Neutrophil (primary cell): ENCODE measurements at regions not wholly inside any gene's neighbourhood (a gene's known extent, or its start where the extent isn't known, plus 50 kb on each side); places are given as distances from the start of the nearest gene placed in this dataset.
"Not testable (repeated sequence)": the region's sequence is repeated elsewhere in the genome, so short reads cannot be mapped to it uniquely, and the experiment has no call there.

Source experiments
- H3K27ac ChIP-seq: fragments of 200-600 bp; sonication (generic); 2 replicates; pipeline ENCODE4 v1.5.1; 2016; ENCODE audit warnings: mild to moderate bottlenecking, moderate library complexity
- H3K27me3 ChIP-seq: fragments of 200-600 bp; sonication (generic); 2 replicates; pipeline ENCODE4 v1.6.0; 2016; ENCODE audit warnings: mild to moderate bottlenecking
- H3K36me3 ChIP-seq: fragments of 200-600 bp; sonication (generic); 2 replicates; pipeline ENCODE4 v1.5.1; 2017
- H3K4me1 ChIP-seq, 2 experiments: fragments of 200-600 bp in 1 of 2; sonication (generic) in 1 of 2; 1 replicate in 1 of 2; 2 replicates in 1 of 2; pipeline versions ENCODE4 v1.5.1 to v1.6.1; 2013 to 2016; ENCODE audit warnings: low read depth in 1 of 2, low read length in 1 of 2, mild to moderate bottlenecking in 1 of 2, moderate library complexity in 1 of 2; ENCODE audit not compliant: control insufficient read depth in 1 of 2, insufficient read depth in 1 of 2
- H3K4me3 ChIP-seq, 2 experiments: fragments of 200-600 bp in 1 of 2; sonication (generic) in 1 of 2; 1 replicate in 1 of 2; 2 replicates in 1 of 2; pipeline ENCODE4 v1.5.1; 2013 to 2016; ENCODE audit warnings: low read depth in 1 of 2, low read length in 1 of 2, mild to moderate bottlenecking in 1 of 2, moderate library complexity in 1 of 2
- H3K9me3 ChIP-seq: fragments of 200-600 bp; sonication (generic); 2 replicates; pipeline ENCODE4 v1.5.1; 2016
- CTCF ChIP-seq: fragments of 200-600 bp; sonication (generic); IDR thresholded peaks from 2 replicates; pipeline ENCODE4 v1.5.1; 2016; ENCODE audit warnings: antibody characterized with exemption

- no peak for TF ChIP-seq CTCF
- Histone ChIP-seq H3K4me3 (no peak overlapping the region), H3K4me1 (no peaks in the 10 kb centered on the region)
Observed at GRCh38 chr17:45639297-45639849, 144.7 kb upstream of the CRHR1 start.

GRCh38 chr17:45640141-45640850 lies 143.8 kb upstream of the CRHR1 start:
- peaks cover 40% of the 10 kb centered on the region for H3K27me3 ChIP-seq
- no peaks in the 10 kb centered on the region for H3K36me3 ChIP-seq
- TF ChIP-seq CTCF = peak; percentile 65
- H3K27ac ChIP-seq = no peak overlapping the region
- no peaks in the 10 kb centered on the region for H3K9me3 ChIP-seq
- H3K4me1 ChIP-seq = no peaks in the 10 kb centered on the region
- no peak overlapping the region for H3K4me3 ChIP-seq

More at GRCh38 chr17:45639297-45639849, 144.7 kb upstream of the CRHR1 start:
- Histone ChIP-seq H3K27me3 (peaks cover 31% of the 10 kb centered on the region), H3K9me3 (no peaks in the 10 kb centered on the region), H3K36me3 (no peaks in the 10 kb centered on the region), H3K27ac (no peak overlapping the region)

GRCh38 chr17:45641541-45641940 lies 142.6 kb upstream of the CRHR1 start:
- H3K27ac ChIP-seq = no peak overlapping the region
- no peaks in the 10 kb centered on the region for H3K4me1 ChIP-seq
- no peaks in the 10 kb centered on the region for H3K9me3 ChIP-seq
- peaks cover 53% of the 10 kb centered on the region for H3K27me3 ChIP-seq
- TF ChIP-seq CTCF = no peak
- no peak overlapping the region for H3K4me3 ChIP-seq
- H3K36me3 ChIP-seq = no peaks in the 10 kb centered on the region

- Histone ChIP-seq H3K36me3 (no peaks in the 10 kb centered on the region), H3K27me3 (peaks cover 73% of the 10 kb centered on the region), H3K27ac (no peak overlapping the region), H3K9me3 (no peaks in the 10 kb centered on the region), H3K4me1 (no peaks in the 10 kb centered on the region), H3K4me3 (no peak overlapping the region)
- TF ChIP-seq CTCF = no peak
Observed at GRCh38 chr17:45643591-45643990, 140.5 kb upstream of the CRHR1 start.

- H3K27ac ChIP-seq = not testable (repeated sequence)
- peaks cover 83% of the 10 kb centered on the region for H3K27me3 ChIP-seq
Observed at GRCh38 chr17:45644637-45645036, 139.5 kb upstream of the CRHR1 start.

GRCh38 chr17:45645330-45645729 lies 138.8 kb upstream of the CRHR1 start:
- Histone ChIP-seq H3K36me3 (no peaks in the 10 kb centered on the region), H3K27me3 (peaks cover 90% of the 10 kb centered on the region), H3K4me3 (no peak overlapping the region), H3K9me3 (no peaks in the 10 kb centered on the region), H3K4me1 (no peaks in the 10 kb centered on the region), H3K27ac (no peak overlapping the region)
- TF ChIP-seq CTCF = no peak

More at GRCh38 chr17:45644637-45645036, 139.5 kb upstream of the CRHR1 start:
- not testable (repeated sequence) for H3K4me3 ChIP-seq, H3K4me1 ChIP-seq, H3K36me3 ChIP-seq, H3K9me3 ChIP-seq
